ENCODE measurements at regions not wholly inside any gene's neighbourhood (a gene's known extent, or its start where the extent isn't known, plus 50 kb on each side); places are given as distances from the start of the nearest gene placed in this dataset.
"Not testable (repeated sequence)": the region's sequence is repeated elsewhere in the genome, so short reads cannot be mapped to it uniquely, and the experiment has no call there.

- ATAC-seq = no peak
- Histone ChIP-seq H3K27ac (no peak overlapping the region), H3K9me3 (no peaks in the 10 kb centered on the region), H3K27me3 (no peaks in the 10 kb centered on the region), H3K4me3 (no peak overlapping the region), H3K36me3 (no peaks in the 10 kb centered on the region), H3K4me1 (no peaks in the 10 kb centered on the region)
- DNase-seq = no peak
- intact Hi-C loops (cut with DNase I; ENCODE audit: low total_unique reads) (no loop called here), in situ Hi-C loops (cut with MboI; ENCODE audit: low sequenced_read_pairs in 4 of 4) (loop anchor here in 1 of 4 donors (10.0 kb wide), 1 partner anchor 50 kb away; no protein-coding TSS in a partner anchor)
- TF ChIP-seq POLR2A (IDR thresholded peaks at IDR 0.05) = no peak
- TF ChIP-seq CTCF (IDR thresholded peaks at IDR 0.05 in 4 of 5, conservative IDR thresholded peaks at IDR 0.05 in 1 of 5) = no peak
Measured at GRCh38 chrX:77264490-77264889, 182.7 kb upstream of the FGF16 start.

GRCh38 chrX:77275392-77275791 is 171.8 kb upstream of the FGF16 start:
- TF ChIP-seq POLR2A (IDR thresholded peaks at IDR 0.05) (no peak), CTCF (IDR thresholded peaks at IDR 0.05 in 4 of 5, conservative IDR thresholded peaks at IDR 0.05 in 1 of 5) (no peak)
- intact Hi-C loops (cut with DNase I; ENCODE audit: low total_unique reads) = no loop called here

GRCh38 chrX:77276742-77277141 is 170.4 kb upstream of the FGF16 start:
- intact Hi-C loops (cut with DNase I; ENCODE audit: low total_unique reads) (no loop called here), in situ Hi-C loops (cut with MboI; ENCODE audit: low sequenced_read_pairs in 4 of 4) (no loop called here)
- ATAC-seq (no peak), DNase-seq (no peak)
- Histone ChIP-seq H3K27me3 (no peaks in the 10 kb centered on the region), H3K9me3 (no peaks in the 10 kb centered on the region), H3K36me3 (no peaks in the 10 kb centered on the region), H3K4me3 (no peak overlapping the region), H3K27ac (no peak overlapping the region), H3K4me1 (no peaks in the 10 kb centered on the region)
- TF ChIP-seq CTCF (IDR thresholded peaks at IDR 0.05 in 4 of 5, conservative IDR thresholded peaks at IDR 0.05 in 1 of 5) (no peak), POLR2A (IDR thresholded peaks at IDR 0.05) (no peak)

More at GRCh38 chrX:77275392-77275791, 171.8 kb upstream of the FGF16 start:
- no peak for ATAC-seq
- Histone ChIP-seq H3K4me3 (no peak overlapping the region), H3K27me3 (no peaks in the 10 kb centered on the region), H3K4me1 (no peaks in the 10 kb centered on the region), H3K27ac (no peak overlapping the region), H3K36me3 (no peaks in the 10 kb centered on the region), H3K9me3 (no peaks in the 10 kb centered on the region)
- no peak for DNase-seq
- in situ Hi-C loops (cut with MboI; ENCODE audit: low sequenced_read_pairs in 4 of 4) = no loop called here

GRCh38 chrX:77277911-77278310 is 169.3 kb upstream of the FGF16 start:
- Histone ChIP-seq H3K4me1 (no peaks in the 10 kb centered on the region), H3K9me3 (no peaks in the 10 kb centered on the region), H3K36me3 (no peaks in the 10 kb centered on the region), H3K27ac (no peak overlapping the region), H3K4me3 (no peak overlapping the region), H3K27me3 (no peaks in the 10 kb centered on the region)
- intact Hi-C loops (cut with DNase I; ENCODE audit: low total_unique reads) (no loop called here), in situ Hi-C loops (cut with MboI; ENCODE audit: low sequenced_read_pairs in 4 of 4) (no loop called here)
- no peak for TF ChIP-seq POLR2A (IDR thresholded peaks at IDR 0.05)
- no peak for TF ChIP-seq CTCF (IDR thresholded peaks at IDR 0.05 in 4 of 5, conservative IDR thresholded peaks at IDR 0.05 in 1 of 5)
- ATAC-seq = no peak
- no peak for DNase-seq

GRCh38 chrX:77279373-77279772 is 167.8 kb upstream of the FGF16 start:
- H3K27me3 ChIP-seq; in situ Hi-C loops (cut with MboI; ENCODE audit: low sequenced_read_pairs in 4 of 4); DNase-seq; H3K4me1 ChIP-seq; ATAC-seq; intact Hi-C loops (cut with DNase I; ENCODE audit: low total_unique reads); H3K36me3 ChIP-seq; H3K9me3 ChIP-seq; H3K4me3 ChIP-seq; H3K27ac ChIP-seq: not testable (repeated sequence)
